Astrocyte (in vitro differentiated cells and primary cell): ENCODE measurements at regions not wholly inside any gene's neighbourhood (a gene's known extent, or its start where the extent isn't known, plus 50 kb on each side); places are given as distances from the start of the nearest gene placed in this dataset.
"Not testable (repeated sequence)": the region's sequence is repeated elsewhere in the genome, so short reads cannot be mapped to it uniquely, and the experiment has no call there.

Experiments used
- CTCF ChIP-seq: IDR thresholded peaks from 2 replicates; pipeline ENCODE4 v1.5.1; 2011; ENCODE audit warnings: low read depth, mild to moderate bottlenecking, inconsistent platforms, low read length, moderate library complexity; ENCODE audit not compliant: insufficient read depth
- EZH2 ChIP-seq: IDR thresholded peaks from 2 replicates; pipeline ENCODE4 v1.6.1; 2012; ENCODE audit warnings: mild to moderate bottlenecking, low read length, inconsistent platforms; ENCODE audit not compliant: insufficient read depth

- not testable (repeated sequence) for TF ChIP-seq EZH2, CTCF
Measured at GRCh38 chr2:131775903-131776506, 248.3 kb downstream of the CCDC74A start.
